GM21723 (cell line): ENCODE measurements at regions not wholly inside any gene's neighbourhood (a gene's known extent, or its start where the extent isn't known, plus 50 kb on each side); places are given as distances from the start of the nearest gene placed in this dataset.
A peak's percentile ranks its signal among the peaks of the same experiment; 100 is the strongest.
"Not testable (repeated sequence)": the region's sequence is repeated elsewhere in the genome, so short reads cannot be mapped to it uniquely, and the experiment has no call there.

Experiments used
- ATAC-seq: cut with Tn5 transposase; IDR thresholded peaks from one replicate; pipeline ENCODE4 v1.9.1; 2021; ENCODE audit warnings: mild to moderate bottlenecking, moderate library complexity; ENCODE audit not compliant: unreplicated experiment

DNA sequence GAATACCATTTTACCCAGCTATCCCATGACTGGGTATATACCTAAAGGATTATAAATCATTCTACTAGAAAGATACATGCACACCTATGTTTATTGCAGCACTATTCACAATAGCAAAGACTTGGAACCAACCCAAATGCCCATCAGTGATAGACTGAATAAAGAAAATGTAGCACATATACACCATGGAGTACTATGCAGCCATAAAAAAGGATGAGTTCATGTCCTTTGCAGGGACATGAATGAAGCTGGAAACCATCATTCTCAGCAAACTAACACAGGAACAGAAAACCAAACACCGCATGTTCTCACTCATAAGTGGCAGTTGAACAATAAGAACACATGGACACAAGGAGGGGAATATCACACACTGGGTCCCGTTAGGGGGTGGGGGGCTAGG lies 191.9 kb upstream of the POU5F2 start:
- ATAC-seq: not testable (repeated sequence)

DNA sequence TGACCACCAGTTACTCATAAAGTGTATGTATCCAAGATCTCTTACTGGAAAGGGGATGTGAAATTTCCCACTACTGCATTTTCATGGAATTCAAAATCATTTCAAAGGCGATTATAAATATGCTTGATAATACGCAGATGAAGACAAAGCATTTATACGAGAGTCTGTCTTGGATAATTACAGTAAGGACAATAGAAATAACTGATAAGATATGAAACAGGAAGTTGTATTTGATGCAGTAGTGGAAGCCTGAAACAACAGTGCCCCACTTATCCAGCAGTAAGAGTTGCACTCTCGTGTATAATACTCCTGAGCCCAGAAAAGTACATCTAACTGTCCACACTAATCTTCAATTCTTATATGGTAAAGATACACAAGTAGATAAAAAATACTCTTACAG lies 188.7 kb upstream of the POU5F2 start:
- no peak for ATAC-seq

DNA sequence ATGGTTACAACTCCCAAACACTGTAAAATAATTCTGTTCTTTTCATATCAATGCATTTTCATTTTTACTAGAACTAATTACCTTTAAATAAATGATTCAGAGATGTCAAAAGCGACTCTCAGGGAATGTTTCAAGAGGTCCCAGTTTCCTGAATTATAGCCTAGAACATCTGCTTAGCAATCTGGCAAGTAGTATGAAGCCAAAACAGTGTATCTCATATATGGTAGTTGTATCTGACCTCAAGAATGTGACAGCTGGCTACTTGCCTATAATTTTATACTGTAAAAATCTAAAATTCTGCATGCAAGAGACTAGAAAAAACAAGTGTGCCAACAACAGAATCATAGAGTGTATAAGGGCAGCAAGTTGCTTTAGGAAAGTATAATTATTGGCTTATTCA lies 187.7 kb upstream of the POU5F2 start:
- ATAC-seq: no peak

GRCh38 chr5:93926831-93927620 lies 185.6 kb upstream of the POU5F2 start:
- no peak for ATAC-seq

- no peak for ATAC-seq
Measured at GRCh38 chr5:93925321-93925720, 183.9 kb upstream of the POU5F2 start.

- ATAC-seq: no peak
Measured at GRCh38 chr5:93924628-93925027, 183.2 kb upstream of the POU5F2 start.

- no peak for ATAC-seq
Measured at GRCh38 chr5:93922551-93922950, 181.2 kb upstream of the POU5F2 start.

GRCh38 chr5:93921001-93921400 lies 179.6 kb upstream of the POU5F2 start:
- ATAC-seq: no peak

DNA sequence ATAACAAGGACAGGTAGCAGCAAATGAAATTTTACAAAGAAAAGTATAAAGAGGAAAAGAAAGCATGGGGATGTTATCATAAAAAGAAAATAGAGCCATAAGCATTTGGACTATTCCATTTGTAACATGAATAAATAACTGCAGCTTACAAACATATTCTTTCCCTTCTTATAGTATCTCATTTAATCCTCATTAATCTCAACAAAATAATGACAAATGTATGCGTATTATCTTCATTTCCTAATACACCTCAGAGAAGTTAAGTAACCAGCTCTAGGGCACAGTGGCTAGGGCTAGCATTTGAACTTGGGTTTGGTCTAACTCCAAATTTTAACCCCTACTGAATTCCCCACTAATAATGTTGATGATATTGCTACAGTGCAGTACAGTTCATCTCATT lies 175.5 kb upstream of the POU5F2 start:
- ATAC-seq: no peak

DNA sequence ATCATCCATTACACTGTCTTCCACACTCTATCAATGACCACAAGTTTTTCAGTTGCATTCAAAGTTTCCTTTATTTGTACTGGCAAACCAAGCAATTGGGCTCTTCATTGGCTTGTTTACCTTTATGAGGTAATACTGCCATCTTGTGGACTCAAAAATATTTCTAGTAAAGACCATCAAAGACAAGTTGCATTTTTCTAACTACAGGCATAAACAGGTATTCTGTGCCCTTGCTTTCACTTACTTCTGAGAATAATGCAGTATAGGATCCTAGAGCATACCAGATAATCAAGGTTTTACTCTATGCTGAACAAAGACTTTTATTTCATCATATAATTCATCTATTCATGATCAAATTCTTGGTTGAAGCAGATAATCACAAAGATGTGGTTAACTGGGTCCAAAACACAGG lies 173.7 kb upstream of the POU5F2 start:
- peak; percentile 65 for ATAC-seq

DNA sequence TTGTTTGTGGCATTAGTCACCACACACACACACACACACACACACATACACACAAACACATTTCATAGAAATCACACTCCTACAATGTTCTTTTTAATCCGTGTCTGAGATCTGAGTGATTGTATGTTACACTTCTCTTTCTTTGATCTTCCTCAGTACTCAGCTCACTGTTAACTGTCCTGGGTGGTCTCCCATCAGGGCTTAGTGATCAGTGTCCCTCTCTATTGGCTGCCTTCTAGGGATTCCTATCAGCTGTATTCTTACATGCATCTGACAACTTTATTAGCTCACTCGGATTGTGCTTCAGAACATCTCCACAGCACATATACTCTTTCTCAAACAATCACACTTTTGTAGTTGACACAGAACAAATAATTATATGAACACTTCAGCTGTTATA lies 170.2 kb upstream of the POU5F2 start:
- no peak for ATAC-seq

DNA sequence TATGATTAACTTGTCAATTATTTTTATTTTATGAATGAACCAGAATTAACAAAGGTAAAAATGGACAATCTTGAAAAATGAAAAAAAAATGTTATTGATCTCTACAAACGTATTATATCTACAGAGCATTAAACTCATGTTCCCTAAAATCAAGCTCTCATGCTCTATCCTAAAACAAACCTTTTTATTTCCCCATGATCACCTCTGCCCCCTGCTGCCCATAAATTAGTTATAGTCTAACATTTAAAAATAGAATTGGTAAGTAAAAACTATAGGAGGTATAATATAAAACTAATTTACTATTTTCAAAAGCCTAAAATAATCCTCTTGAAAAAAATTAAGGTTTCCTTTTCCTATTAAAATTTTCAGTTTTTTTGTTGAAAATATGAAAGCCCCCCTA lies 168.0 kb upstream of the POU5F2 start:
- no peak for ATAC-seq

GRCh38 chr5:93904917-93905316 lies 163.5 kb upstream of the POU5F2 start:
- no peak for ATAC-seq

DNA sequence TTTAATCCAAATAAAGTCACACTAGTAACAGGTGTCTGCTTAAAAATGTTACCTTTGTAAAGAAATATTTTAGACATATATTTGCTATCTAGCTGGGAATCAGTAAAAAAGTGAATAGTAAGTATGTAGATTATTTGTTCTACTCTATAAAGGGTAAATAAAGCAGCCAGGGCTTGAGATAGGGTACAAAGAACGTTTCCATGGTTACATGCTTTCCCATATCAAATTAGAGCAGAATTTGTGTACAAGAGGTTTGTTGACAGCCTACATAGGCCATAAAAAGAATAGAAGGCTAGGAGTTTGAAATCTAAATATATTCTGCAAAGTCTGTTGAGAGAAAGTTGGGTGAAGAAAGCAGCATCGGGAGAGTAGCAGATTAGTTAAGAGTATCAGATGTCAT lies 160.9 kb upstream of the POU5F2 start:
- no peak for ATAC-seq

- peak; percentile 80 for ATAC-seq
Measured at GRCh38 chr5:93899026-93899600, 157.7 kb upstream of the POU5F2 start.

DNA sequence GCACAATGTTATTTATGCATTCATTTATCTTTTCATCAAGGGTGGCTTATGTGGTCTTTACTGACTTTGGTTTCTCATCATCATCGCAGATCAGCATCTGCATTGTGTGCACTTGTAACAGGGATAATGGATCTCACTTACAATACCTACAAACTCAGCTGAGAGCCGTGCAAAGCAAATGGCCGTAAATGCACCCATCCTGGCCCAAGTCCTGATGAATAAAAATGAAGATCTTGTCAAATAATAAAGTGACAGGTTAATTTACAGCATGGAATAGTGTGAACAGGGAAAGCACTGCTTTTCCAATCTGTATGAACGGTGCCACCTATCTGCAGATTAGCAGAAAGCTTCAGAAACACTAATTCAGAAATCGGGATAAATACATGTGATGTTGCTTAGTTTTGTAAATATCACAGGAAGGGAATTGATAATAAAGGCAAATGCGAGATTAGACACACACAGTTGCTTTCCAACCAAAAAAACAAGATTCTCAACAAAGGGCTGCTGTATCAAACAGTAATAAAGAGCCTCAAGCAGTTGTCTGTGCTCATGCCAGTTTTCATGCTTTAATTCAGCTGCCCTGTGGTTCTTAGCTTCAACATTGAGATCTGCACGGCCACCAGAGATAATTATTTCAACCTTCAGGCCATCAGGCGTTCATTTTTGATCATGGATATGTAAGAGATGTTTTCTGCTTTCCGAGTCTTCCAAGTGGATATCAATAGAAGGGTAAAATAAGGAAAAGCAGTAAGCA lies 153.4 kb upstream of the POU5F2 start:
- ATAC-seq: no peak

DNA sequence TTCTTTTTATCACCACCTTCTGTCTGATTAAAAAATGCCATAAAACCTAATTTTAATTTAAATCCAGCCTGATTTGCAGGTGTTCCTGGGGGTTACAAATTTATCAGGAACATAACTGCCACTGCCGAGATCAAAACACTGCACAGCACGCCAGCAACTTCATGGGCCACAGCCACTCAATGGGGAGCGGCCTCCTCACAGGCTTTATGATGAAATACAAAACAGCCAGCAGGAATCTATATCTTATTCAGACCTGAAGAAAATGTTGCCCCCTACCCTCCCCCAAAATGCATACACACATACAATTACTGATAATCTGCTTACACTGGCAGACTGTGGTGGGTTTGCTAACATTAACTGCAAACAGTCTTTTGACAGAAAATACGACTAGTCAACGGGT lies 151.7 kb upstream of the POU5F2 start:
- ATAC-seq: no peak

GRCh38 chr5:93892481-93892880 lies 151.1 kb upstream of the POU5F2 start:
- no peak for ATAC-seq

GRCh38 chr5:93891491-93892480 lies 150.4 kb upstream of the POU5F2 start:
- ATAC-seq: no peak

GRCh38 chr5:93890657-93891056 lies 149.3 kb upstream of the POU5F2 start:
- ATAC-seq: no peak

- ATAC-seq: no peak
Measured at GRCh38 chr5:93887678-93888077, 146.3 kb upstream of the POU5F2 start.
